ENCODE measurements at regions not wholly inside any gene's neighbourhood (a gene's known extent, or its start where the extent isn't known, plus 50 kb on each side); places are given as distances from the start of the nearest gene placed in this dataset.

- Histone ChIP-seq H3K9me3 (ENCODE audit: control insufficient read depth, low read depth, low read length) (no peaks in the 10 kb centered on the region), H3K27ac (ENCODE audit: control insufficient read depth, insufficient read depth, low read length) (no peak overlapping the region), H3K4me2 (ENCODE audit: control insufficient read depth, extremely low read depth, insufficient read depth, low read depth, low read length) (no peak overlapping the region), H3K9ac (ENCODE audit: control insufficient read depth, extremely low read depth, insufficient read depth, low read length) (no peak overlapping the region), H3K4me3 (ENCODE audit: control insufficient read depth in 2 of 3, extremely low read depth in 1 of 3, insufficient read depth in 2 of 3, low read depth in 1 of 3, low read length in 3 of 3) (no peak overlapping the region), H4K20me1 (ENCODE audit: control insufficient read depth, extremely low read depth, insufficient read depth, low read length) (no peaks in the 10 kb centered on the region), H2AFZ (ENCODE audit: control insufficient read depth, low read length) (no peak overlapping the region), H3K9me1 (ENCODE audit: control insufficient read depth, extremely low read depth, insufficient read depth, low read length) (no peaks in the 10 kb centered on the region), H3K27me3 (ENCODE audit: control insufficient read depth, extremely low read depth, insufficient read depth, low read length) (no peaks in the 10 kb centered on the region), H3K79me2 (ENCODE audit: control insufficient read depth, insufficient read depth, low read length) (no peaks in the 10 kb centered on the region), H3K4me1 (ENCODE audit: control insufficient read depth, extremely low read depth, insufficient read depth, low read length) (no peaks in the 10 kb centered on the region), H3K36me3 (ENCODE audit: control insufficient read depth in 2 of 2, extremely low read depth in 1 of 2, insufficient read depth in 2 of 2, low read length in 2 of 2) (no peaks in the 10 kb centered on the region)
- no peak for FAIRE-seq
- dilution Hi-C loops (cut with MboI; ENCODE audit: extremely low pct_ligation_motif_present, low sequenced_read_pairs): no loop called here
- DNase-seq (ENCODE audit: low read depth, low spot score): no peak
- TF ChIP-seq EZH2 (IDR thresholded peaks at IDR 0.05; ENCODE audit: low read length) (no peak), CTCF (optimal IDR thresholded peaks at IDR 0.05 in 1 of 3, IDR thresholded peaks at IDR 0.05 in 1 of 3, conservative IDR thresholded peaks at IDR 0.05 in 1 of 3; ENCODE audit: extremely low read depth in 1 of 3, insufficient read depth in 2 of 3, low read length in 3 of 3) (no peak)
These were observed 810.1 kb upstream of the MGAT4C start for GRCh38 chr12:87066326-87066725.

- H3K4me3 ChIP-seq (ENCODE audit: control insufficient read depth in 2 of 3, extremely low read depth in 1 of 3, insufficient read depth in 2 of 3, low read depth in 1 of 3, low read length in 3 of 3): no peak overlapping the region
- TF ChIP-seq EZH2 (IDR thresholded peaks at IDR 0.05; ENCODE audit: low read length) (no peak), CTCF (optimal IDR thresholded peaks at IDR 0.05 in 1 of 3, IDR thresholded peaks at IDR 0.05 in 1 of 3, conservative IDR thresholded peaks at IDR 0.05 in 1 of 3; ENCODE audit: extremely low read depth in 1 of 3, insufficient read depth in 2 of 3, low read length in 3 of 3) (no peak)
- H3K79me2 ChIP-seq (ENCODE audit: control insufficient read depth, insufficient read depth, low read length): no peaks in the 10 kb centered on the region
- DNase-seq (ENCODE audit: low read depth, low spot score) (no peak), FAIRE-seq (no peak)
- no peaks in the 10 kb centered on the region for H3K9me1 ChIP-seq (ENCODE audit: control insufficient read depth, extremely low read depth, insufficient read depth, low read length)
- no peak overlapping the region for H3K9ac ChIP-seq (ENCODE audit: control insufficient read depth, extremely low read depth, insufficient read depth, low read length)
- no peak overlapping the region for H2AFZ ChIP-seq (ENCODE audit: control insufficient read depth, low read length)
- H4K20me1 ChIP-seq (ENCODE audit: control insufficient read depth, extremely low read depth, insufficient read depth, low read length): no peaks in the 10 kb centered on the region
- dilution Hi-C loops (cut with MboI; ENCODE audit: extremely low pct_ligation_motif_present, low sequenced_read_pairs): no loop called here
- H3K4me2 ChIP-seq (ENCODE audit: control insufficient read depth, extremely low read depth, insufficient read depth, low read depth, low read length): no peak overlapping the region
- H3K36me3 ChIP-seq (ENCODE audit: control insufficient read depth in 2 of 2, extremely low read depth in 1 of 2, insufficient read depth in 2 of 2, low read length in 2 of 2): no peaks in the 10 kb centered on the region
- no peaks in the 10 kb centered on the region for H3K9me3 ChIP-seq (ENCODE audit: control insufficient read depth, low read depth, low read length)
- H3K27me3 ChIP-seq (ENCODE audit: control insufficient read depth, extremely low read depth, insufficient read depth, low read length): no peaks in the 10 kb centered on the region
- no peak overlapping the region for H3K27ac ChIP-seq (ENCODE audit: control insufficient read depth, insufficient read depth, low read length)
- no peaks in the 10 kb centered on the region for H3K4me1 ChIP-seq (ENCODE audit: control insufficient read depth, extremely low read depth, insufficient read depth, low read length)
These were observed 803.0 kb upstream of the MGAT4C start for GRCh38 chr12:87059231-87059630.

All from keratinocyte (primary cell).